Fibroblast of lung (primary cell): ENCODE measurements at regions not wholly inside any gene's neighbourhood (a gene's known extent, or its start where the extent isn't known, plus 50 kb on each side); places are given as distances from the start of the nearest gene placed in this dataset.

ENCODE experiments used
- DNase-seq, 2 donors: peaks; one replicate each; pipeline versions ENCODE4 v3.0.0 to v3.0.0-alpha.2; 2010; ENCODE audit warnings: low read depth in 2 of 2
- H2AFZ ChIP-seq: 2 replicates; pipeline ENCODE4 v1.5.1; 2012; ENCODE audit warnings: low read length, control low read depth, inconsistent platforms
- H3K27ac ChIP-seq: 2 replicates; pipeline ENCODE4 v1.5.1; 2011; ENCODE audit warnings: low read length, control low read depth; ENCODE audit not compliant: insufficient read depth
- H3K27me3 ChIP-seq: 2 replicates; pipeline ENCODE4 v1.5.1; 2011; ENCODE audit warnings: mild to moderate bottlenecking, low read length; ENCODE audit not compliant: control insufficient read depth, insufficient read depth
- H3K36me3 ChIP-seq: 2 replicates; pipeline ENCODE4 v1.5.1; 2011; ENCODE audit warnings: low read length; ENCODE audit not compliant: control insufficient read depth, insufficient read depth
- H3K4me1 ChIP-seq: 2 replicates; pipeline ENCODE4 v1.5.1; 2011; ENCODE audit warnings: low read length; ENCODE audit not compliant: control insufficient read depth, insufficient read depth; ENCODE audit errors: extremely low read depth
- H3K4me2 ChIP-seq: 2 replicates; pipeline ENCODE4 v1.5.1; 2011; ENCODE audit warnings: low read length, control low read depth; ENCODE audit not compliant: insufficient read depth; ENCODE audit errors: extremely low read depth
- H3K4me3 ChIP-seq, 4 experiments: fragments of 200-600 bp in 1 of 4; sonication (generic) in 1 of 4; replicated peaks in 1 of 4; 2 replicates each; pipeline ENCODE4 v1.5.1; 2011 to 2016; ENCODE audit warnings: low read length in 4 of 4, low read depth in 3 of 4, mild to moderate bottlenecking in 3 of 4, control low read depth in 2 of 4, inconsistent platforms in 1 of 4, mixed read lengths in 1 of 4; ENCODE audit not compliant: insufficient read depth in 1 of 4; ENCODE audit errors: control extremely low read depth in 1 of 4
- H3K79me2 ChIP-seq: 2 replicates; pipeline ENCODE4 v1.5.1; 2012; ENCODE audit warnings: mild to moderate bottlenecking, low read length, inconsistent platforms; ENCODE audit not compliant: control insufficient read depth, insufficient read depth
- H3K9ac ChIP-seq: 2 replicates; pipeline ENCODE4 v1.5.1; 2011; ENCODE audit warnings: mild to moderate bottlenecking, low read length, control low read depth; ENCODE audit not compliant: insufficient read depth
- H3K9me3 ChIP-seq: 2 replicates; pipeline ENCODE4 v1.5.1; 2012; ENCODE audit warnings: low read depth, low read length; ENCODE audit not compliant: control insufficient read depth, insufficient read depth
- H4K20me1 ChIP-seq: 2 replicates; pipeline ENCODE4 v1.5.1; 2011; ENCODE audit warnings: low read length; ENCODE audit not compliant: control insufficient read depth, insufficient read depth; ENCODE audit errors: extremely low read depth
- CTCF ChIP-seq, 2 donors: IDR thresholded peaks in 1 of 2; conservative IDR thresholded peaks in 1 of 2; 1 replicate in 1 of 2; 2 replicates in 1 of 2; pipeline ENCODE4 v1.5.1; 2011 to 2012; ENCODE audit warnings: low read length in 2 of 2, control low read depth in 1 of 2, inconsistent platforms in 1 of 2, low read depth in 1 of 2, mild to moderate bottlenecking in 1 of 2
- EZH2 ChIP-seq: IDR thresholded peaks from 2 replicates; pipeline ENCODE4 v1.5.1; 2012; ENCODE audit warnings: low read length, control low read depth, mild to moderate bottlenecking; ENCODE audit errors: missing control alignments

- no peak overlapping the region for H3K4me3 ChIP-seq
- H2AFZ ChIP-seq: no peak overlapping the region
- no peaks in the 10 kb centered on the region for H3K9me3 ChIP-seq
- no peaks in the 10 kb centered on the region for H4K20me1 ChIP-seq
- H3K27me3 ChIP-seq: no peaks in the 10 kb centered on the region
- H3K36me3 ChIP-seq: no peaks in the 10 kb centered on the region
- H3K27ac ChIP-seq: no peak overlapping the region
- no peak overlapping the region for H3K9ac ChIP-seq
- no peak overlapping the region for H3K4me2 ChIP-seq
- TF ChIP-seq CTCF (conservative IDR thresholded peaks at IDR 0.05 in 1 of 2, IDR thresholded peaks at IDR 0.05 in 1 of 2; ENCODE audit: low read depth in 1 of 2, low read length in 2 of 2) (no peak), EZH2 (no peak)
- no peaks in the 10 kb centered on the region for H3K79me2 ChIP-seq
- DNase-seq: no peak
- H3K4me1 ChIP-seq: no peaks in the 10 kb centered on the region
These were observed 1787.7 kb downstream of the EFNA5 start for GRCh38 chr5:105882956-105883481.

GRCh38 chr5:105878402-105878801, 1792.3 kb downstream of the EFNA5 start:
- Histone ChIP-seq H3K36me3 (no peaks in the 10 kb centered on the region), H3K27ac (no peak overlapping the region), H3K4me3 (no peak overlapping the region), H3K9ac (no peak overlapping the region), H3K4me2 (no peak overlapping the region), H3K9me3 (no peaks in the 10 kb centered on the region), H3K79me2 (no peaks in the 10 kb centered on the region), H4K20me1 (no peaks in the 10 kb centered on the region), H2AFZ (no peak overlapping the region), H3K4me1 (no peaks in the 10 kb centered on the region), H3K27me3 (no peaks in the 10 kb centered on the region)
- no peak for DNase-seq
- TF ChIP-seq EZH2: no peak
- no peak for TF ChIP-seq CTCF (conservative IDR thresholded peaks at IDR 0.05 in 1 of 2, IDR thresholded peaks at IDR 0.05 in 1 of 2; ENCODE audit: low read depth in 1 of 2, low read length in 2 of 2)

DNA sequence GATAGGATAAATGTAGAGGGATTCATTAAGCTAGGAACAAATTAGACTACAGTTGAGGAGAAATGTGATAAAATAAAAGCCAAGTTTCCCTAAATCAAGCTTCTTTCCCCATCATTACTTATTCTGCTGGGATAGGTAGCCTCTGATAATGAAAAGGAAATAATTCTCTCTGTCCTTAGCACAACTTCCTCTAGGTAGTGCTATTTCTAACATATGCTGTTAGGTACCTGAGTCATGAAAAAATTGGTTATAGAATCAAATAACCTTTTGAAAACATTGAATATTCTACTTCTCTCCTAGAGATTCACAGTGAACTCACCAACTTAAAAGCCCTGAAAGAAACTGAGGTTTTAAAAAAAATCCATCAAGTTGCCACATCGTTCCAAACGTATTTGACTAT, 1793.1 kb downstream of the EFNA5 start:
- Histone ChIP-seq H2AFZ (no peak overlapping the region), H3K9me3 (no peaks in the 10 kb centered on the region), H3K4me3 (no peak overlapping the region), H3K4me2 (no peak overlapping the region), H4K20me1 (no peaks in the 10 kb centered on the region), H3K36me3 (no peaks in the 10 kb centered on the region), H3K27me3 (no peaks in the 10 kb centered on the region), H3K9ac (no peak overlapping the region), H3K79me2 (no peaks in the 10 kb centered on the region), H3K27ac (no peak overlapping the region), H3K4me1 (no peaks in the 10 kb centered on the region)
- TF ChIP-seq CTCF (conservative IDR thresholded peaks at IDR 0.05 in 1 of 2, IDR thresholded peaks at IDR 0.05 in 1 of 2; ENCODE audit: low read depth in 1 of 2, low read length in 2 of 2) (no peak), EZH2 (no peak)
- no peak for DNase-seq
